Lower leg skin (tissue), 3 donors: ENCODE measurements at regions not wholly inside any gene's neighbourhood (a gene's known extent, or its start where the extent isn't known, plus 50 kb on each side); places are given as distances from the start of the nearest gene placed in this dataset.

Source experiments
- CTCF ChIP-seq, 3 donors: fragments of 450-650 bp; IDR thresholded peaks; one replicate each; pipeline ENCODE4 v1.5.1; 2016; ENCODE audit warnings: antibody characterized with exemption in 3 of 3, mild to moderate bottlenecking in 3 of 3, moderate library complexity in 2 of 3
- POLR2A ChIP-seq, 2 donors: fragments of 450-650 bp; IDR thresholded peaks; one replicate each; pipeline ENCODE4 v1.6.1; 2016 to 2017; ENCODE audit warnings: antibody characterized with exemption in 2 of 2, mild to moderate bottlenecking in 1 of 2, moderate library complexity in 1 of 2

- TF ChIP-seq CTCF (IDR thresholded peaks at IDR 0.05) (no peak), POLR2A (IDR thresholded peaks at IDR 0.05) (no peak)
Observed at GRCh38 chr12:28742791-28743190, 406.3 kb upstream of the FAR2 start.
